CD4-positive, alpha-beta T cell (primary cell): ENCODE measurements at regions not wholly inside any gene's neighbourhood (a gene's known extent, or its start where the extent isn't known, plus 50 kb on each side); places are given as distances from the start of the nearest gene placed in this dataset.

Experiments
- ATAC-seq: fragments of 200-7000 bp; cut with Tn5 transposase; one replicate; pipeline ENCODE4 v1.10.0; 2022; ENCODE audit warnings: mild to moderate bottlenecking; ENCODE audit not compliant: poor library complexity
- CTCF ChIA-PET: fragments of 350-600 bp; sonication (Branson Sonifier 250); formaldehyde crosslinking; loops from one replicate; lab custom pipeline; 2021; ENCODE audit warnings: antibody characterized with exemption, inconsistent platforms; lab: Charles Lee
- POLR2A ChIA-PET: fragments of 350-600 bp; sonication (Branson Sonifier 250); formaldehyde crosslinking; loops from one replicate; lab custom pipeline; 2021; ENCODE audit warnings: antibody characterized with exemption, inconsistent platforms; lab: Charles Lee
- DNase-seq, 14 experiments: peaks; one replicate each; pipeline ENCODE4 v3.0.0-alpha.2; 2013 to 2020; ENCODE audit warnings: mixed read lengths in 2 of 14
- H3K27ac ChIP-seq, 2 donors: one replicate each; pipeline versions ENCODE4 v1.5.1 to v1.7.0; 2013; ENCODE audit warnings: low read length in 2 of 2, low read depth in 1 of 2, mild to moderate bottlenecking in 1 of 2
- H3K27me3 ChIP-seq, 2 experiments: 1 replicate in 1 of 2; 2 replicates in 1 of 2; pipeline versions ENCODE4 v1.6.1 to v1.7.0; 2013; ENCODE audit warnings: low read length in 2 of 2, control low read depth in 1 of 2, mild to moderate bottlenecking in 1 of 2, moderate library complexity in 1 of 2; ENCODE audit not compliant: insufficient read depth in 2 of 2, control insufficient read depth in 1 of 2
- H3K36me3 ChIP-seq: one replicate; pipeline ENCODE4 v1.6.1; 2013; ENCODE audit warnings: low read length, control low read depth; ENCODE audit not compliant: insufficient read depth
- H3K4me1 ChIP-seq: one replicate; pipeline ENCODE4 v1.6.1; 2013; ENCODE audit warnings: low read length, control low read depth; ENCODE audit not compliant: insufficient read depth
- H3K4me3 ChIP-seq: one replicate; pipeline ENCODE4 v1.5.1; 2013; ENCODE audit warnings: mild to moderate bottlenecking, low read length, moderate library complexity
- H3K9me3 ChIP-seq, 2 experiments: 1 replicate in 1 of 2; 2 replicates in 1 of 2; pipeline versions ENCODE4 v1.6.1 to v1.7.0; 2013; ENCODE audit warnings: low read length in 2 of 2, mild to moderate bottlenecking in 2 of 2, control low read depth in 1 of 2, moderate library complexity in 1 of 2; ENCODE audit not compliant: control insufficient read depth in 1 of 2, insufficient read depth in 1 of 2
- H3K27ac Mint-ChIP-seq: one replicate; pipeline ENCODE4 v1.8.0; 2020; ENCODE audit warnings: mixed read lengths
- H3K27me3 Mint-ChIP-seq: one replicate; pipeline ENCODE4 v1.8.0; 2021; ENCODE audit warnings: mixed read lengths
- H3K36me3 Mint-ChIP-seq: one replicate; pipeline ENCODE4 v1.8.0; 2021; ENCODE audit warnings: low read depth, mixed read lengths
- H3K4me1 Mint-ChIP-seq: one replicate; pipeline ENCODE4 v1.8.0; 2021; ENCODE audit warnings: low read depth, mixed read lengths
- H3K4me3 Mint-ChIP-seq: one replicate; pipeline ENCODE4 v1.8.0; 2020; ENCODE audit warnings: mild to moderate bottlenecking, mixed read lengths
- H3K9me3 Mint-ChIP-seq: one replicate; pipeline ENCODE4 v1.8.0; 2020; ENCODE audit warnings: mixed read lengths
- intact Hi-C, 2 experiments: fragments of 100-400 bp; cut with DNase I in 1 of 2; cut with micrococcal nuclease in 1 of 2; formaldehyde crosslinking; loops; one replicate each; pipeline versions ENCODE4 v1.15.1 to v1.9.0; 2023 to 2025; cut with DNase I, micrococcal nuclease
- TF ChIP-seq, protein P1 (sequence below): fragments of 200-600 bp; IDR thresholded peaks from one replicate; pipeline ENCODE4 v1.8.0; 2022; ENCODE audit warnings: antibody characterized with exemption, mild to moderate bottlenecking

DNA sequence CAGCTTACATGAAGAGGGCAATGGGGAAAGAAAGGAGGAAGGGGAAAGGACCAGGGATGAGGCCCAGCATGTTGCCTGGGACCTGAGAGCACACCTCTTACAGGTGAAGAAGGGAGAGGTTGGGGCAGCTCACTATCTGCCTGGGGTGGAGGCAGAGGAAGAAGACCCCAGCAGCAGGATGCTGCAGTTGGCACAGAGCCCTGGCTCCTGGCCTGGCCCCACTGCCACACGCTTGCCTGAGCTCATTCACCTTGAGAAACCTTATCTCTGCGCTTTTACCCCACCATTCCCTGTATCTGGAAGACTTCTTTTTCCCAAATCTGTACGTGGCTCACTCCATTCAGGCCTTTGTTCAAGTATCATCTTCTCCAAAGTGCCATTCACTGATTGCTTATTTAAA is 147.8 kb upstream of the TMEM72 start:
- peaks cover 0 to 3% of the 10 kb centered on the region in 2 experiments for H3K27me3 ChIP-seq
- H3K4me1 ChIP-seq = no peaks in the 10 kb centered on the region
- no peaks in the 10 kb centered on the region for H3K36me3 ChIP-seq
- Mint-ChIP-seq H3K36me3 (no peaks in the 10 kb centered on the region), H3K27ac (no peak overlapping the region), H3K9me3 (no peaks in the 10 kb centered on the region), H3K4me3 (no peak overlapping the region), H3K27me3 (peaks cover 4% of the 10 kb centered on the region), H3K4me1 (no peaks in the 10 kb centered on the region)
- ATAC-seq (no peak), DNase-seq (no peak)
- H3K27ac ChIP-seq = no peak overlapping the region
- TF ChIP-seq, protein P1, sequence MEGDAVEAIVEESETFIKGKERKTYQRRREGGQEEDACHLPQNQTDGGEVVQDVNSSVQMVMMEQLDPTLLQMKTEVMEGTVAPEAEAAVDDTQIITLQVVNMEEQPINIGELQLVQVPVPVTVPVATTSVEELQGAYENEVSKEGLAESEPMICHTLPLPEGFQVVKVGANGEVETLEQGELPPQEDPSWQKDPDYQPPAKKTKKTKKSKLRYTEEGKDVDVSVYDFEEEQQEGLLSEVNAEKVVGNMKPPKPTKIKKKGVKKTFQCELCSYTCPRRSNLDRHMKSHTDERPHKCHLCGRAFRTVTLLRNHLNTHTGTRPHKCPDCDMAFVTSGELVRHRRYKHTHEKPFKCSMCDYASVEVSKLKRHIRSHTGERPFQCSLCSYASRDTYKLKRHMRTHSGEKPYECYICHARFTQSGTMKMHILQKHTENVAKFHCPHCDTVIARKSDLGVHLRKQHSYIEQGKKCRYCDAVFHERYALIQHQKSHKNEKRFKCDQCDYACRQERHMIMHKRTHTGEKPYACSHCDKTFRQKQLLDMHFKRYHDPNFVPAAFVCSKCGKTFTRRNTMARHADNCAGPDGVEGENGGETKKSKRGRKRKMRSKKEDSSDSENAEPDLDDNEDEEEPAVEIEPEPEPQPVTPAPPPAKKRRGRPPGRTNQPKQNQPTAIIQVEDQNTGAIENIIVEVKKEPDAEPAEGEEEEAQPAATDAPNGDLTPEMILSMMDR = no peak
- ChIA-PET CTCF (no interaction called here), POLR2A (no interaction called here)
- H3K4me3 ChIP-seq = no peak overlapping the region
- peaks cover 0 to 2% of the 10 kb centered on the region in 2 experiments for H3K9me3 ChIP-seq
- intact Hi-C loops = no loop called here

GRCh38 chr10:44765299-44765698 is 145.8 kb upstream of the TMEM72 start:
- no peak overlapping the region for H3K4me3 Mint-ChIP-seq
- no peak overlapping the region for H3K27ac Mint-ChIP-seq
- peaks cover 15% of the 10 kb centered on the region for H3K27me3 Mint-ChIP-seq
- no peaks in the 10 kb centered on the region for H3K4me1 Mint-ChIP-seq
- H3K9me3 Mint-ChIP-seq = no peaks in the 10 kb centered on the region
- no peak overlapping the region for H3K4me3 ChIP-seq
- CTCF ChIA-PET = no interaction called here
- H3K36me3 Mint-ChIP-seq = no peaks in the 10 kb centered on the region
- H3K27me3 ChIP-seq = peaks cover 2 to 3% of the 10 kb centered on the region in 2 experiments
- POLR2A ChIA-PET = no interaction called here
- intact Hi-C loops = no loop called here
- DNase-seq (no peak), ATAC-seq (no peak)
- no peak overlapping the region for H3K27ac ChIP-seq
- TF ChIP-seq, protein P1 = no peak
- no peaks in the 10 kb centered on the region for H3K36me3 ChIP-seq
- H3K9me3 ChIP-seq = peaks cover 0 to 2% of the 10 kb centered on the region in 2 experiments
- no peaks in the 10 kb centered on the region for H3K4me1 ChIP-seq

GRCh38 chr10:44766631-44767030 is 144.5 kb upstream of the TMEM72 start:
- TF ChIP-seq, protein P1 = no peak
- ATAC-seq (no peak), DNase-seq (no peak)
- intact Hi-C loops = no loop called here
- no peaks in the 10 kb centered on the region for H3K36me3 ChIP-seq
- Mint-ChIP-seq H3K27ac (no peak overlapping the region), H3K27me3 (peaks cover 22% of the 10 kb centered on the region), H3K9me3 (no peaks in the 10 kb centered on the region), H3K36me3 (no peaks in the 10 kb centered on the region), H3K4me1 (no peaks in the 10 kb centered on the region), H3K4me3 (no peak overlapping the region)
- no peak overlapping the region for H3K4me3 ChIP-seq
- no peaks in the 10 kb centered on the region for H3K4me1 ChIP-seq
- ChIA-PET POLR2A (no interaction called here), CTCF (no interaction called here)
- no peak overlapping the region for H3K27ac ChIP-seq
- peaks cover 0 to 2% of the 10 kb centered on the region in 2 experiments for H3K9me3 ChIP-seq
- peaks cover 0 to 2% of the 10 kb centered on the region in 2 experiments for H3K27me3 ChIP-seq
